Tibial nerve (tissue), 4 donors: ENCODE measurements at regions not wholly inside any gene's neighbourhood (a gene's known extent, or its start where the extent isn't known, plus 50 kb on each side); places are given as distances from the start of the nearest gene placed in this dataset.

Experiments used
- EP300 ChIP-seq, 2 donors: sonication (generic); formaldehyde crosslinking; IDR thresholded peaks; one replicate each; pipeline ENCODE4 v1.6.1; 2017; ENCODE audit warnings: antibody characterized with exemption in 2 of 2, mild to moderate bottlenecking in 1 of 2
- TF ChIP-seq, protein P1 (sequence below), 5 experiments: fragments of 200-600 bp in 3 of 5; fragments of 450-650 bp in 2 of 5; sonication (generic) in 3 of 5; IDR thresholded peaks; one replicate each; pipeline ENCODE4 v1.5.1; 2016 to 2019; ENCODE audit warnings: antibody characterized with exemption in 5 of 5, mild to moderate bottlenecking in 3 of 5, moderate library complexity in 2 of 5

GRCh38 chr2:196454492-196454891, 185.0 kb upstream of the CCDC150 start:
- TF ChIP-seq, protein P1, sequence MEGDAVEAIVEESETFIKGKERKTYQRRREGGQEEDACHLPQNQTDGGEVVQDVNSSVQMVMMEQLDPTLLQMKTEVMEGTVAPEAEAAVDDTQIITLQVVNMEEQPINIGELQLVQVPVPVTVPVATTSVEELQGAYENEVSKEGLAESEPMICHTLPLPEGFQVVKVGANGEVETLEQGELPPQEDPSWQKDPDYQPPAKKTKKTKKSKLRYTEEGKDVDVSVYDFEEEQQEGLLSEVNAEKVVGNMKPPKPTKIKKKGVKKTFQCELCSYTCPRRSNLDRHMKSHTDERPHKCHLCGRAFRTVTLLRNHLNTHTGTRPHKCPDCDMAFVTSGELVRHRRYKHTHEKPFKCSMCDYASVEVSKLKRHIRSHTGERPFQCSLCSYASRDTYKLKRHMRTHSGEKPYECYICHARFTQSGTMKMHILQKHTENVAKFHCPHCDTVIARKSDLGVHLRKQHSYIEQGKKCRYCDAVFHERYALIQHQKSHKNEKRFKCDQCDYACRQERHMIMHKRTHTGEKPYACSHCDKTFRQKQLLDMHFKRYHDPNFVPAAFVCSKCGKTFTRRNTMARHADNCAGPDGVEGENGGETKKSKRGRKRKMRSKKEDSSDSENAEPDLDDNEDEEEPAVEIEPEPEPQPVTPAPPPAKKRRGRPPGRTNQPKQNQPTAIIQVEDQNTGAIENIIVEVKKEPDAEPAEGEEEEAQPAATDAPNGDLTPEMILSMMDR (IDR thresholded peaks at IDR 0.05): no peak
- TF ChIP-seq EP300 (IDR thresholded peaks at IDR 0.05): no peak
